Esophagus (tissue), 2 donors: ENCODE measurements at regions not wholly inside any gene's neighbourhood (a gene's known extent, or its start where the extent isn't known, plus 50 kb on each side); places are given as distances from the start of the nearest gene placed in this dataset.
"Not testable (repeated sequence)": the region's sequence is repeated elsewhere in the genome, so short reads cannot be mapped to it uniquely, and the experiment has no call there.

Source experiments
- H3K27ac ChIP-seq, 2 donors: one replicate each; pipeline ENCODE4 v1.5.1; 2013; ENCODE audit warnings: low read depth in 2 of 2, mild to moderate bottlenecking in 2 of 2, inconsistent platforms in 1 of 2, low read length in 1 of 2, moderate library complexity in 1 of 2
- H3K27me3 ChIP-seq, 2 donors: one replicate each; pipeline ENCODE4 v1.6.1; 2013; ENCODE audit warnings: low read length in 2 of 2, control low read depth in 1 of 2, mild to moderate bottlenecking in 1 of 2; ENCODE audit not compliant: insufficient read depth in 2 of 2, control insufficient read depth in 1 of 2
- H3K36me3 ChIP-seq, 2 donors: one replicate each; pipeline ENCODE4 v1.6.1; 2013; ENCODE audit warnings: low read length in 1 of 2; ENCODE audit not compliant: control insufficient read depth in 2 of 2, insufficient read depth in 2 of 2
- H3K4me1 ChIP-seq, 2 donors: one replicate each; pipeline ENCODE4 v1.6.1; 2013; ENCODE audit warnings: low read length in 1 of 2; ENCODE audit not compliant: control insufficient read depth in 2 of 2, insufficient read depth in 2 of 2
- H3K4me3 ChIP-seq, 2 donors: one replicate each; pipeline ENCODE4 v1.5.1; 2013; ENCODE audit warnings: low read length in 2 of 2, mild to moderate bottlenecking in 2 of 2, low read depth in 1 of 2, moderate library complexity in 1 of 2
- H3K9me3 ChIP-seq, 2 donors: one replicate each; pipeline ENCODE4 v1.6.1; 2013; ENCODE audit warnings: mild to moderate bottlenecking in 2 of 2, low read depth in 1 of 2, low read length in 1 of 2, moderate library complexity in 1 of 2; ENCODE audit not compliant: control insufficient read depth in 2 of 2, insufficient read depth in 1 of 2
- WGBS, 2 donors: extraction: QIAGEN DNeasy Blood & Tissue Kit; methylation state at CpG; one replicate each; pipeline ENCODE4 v1.1.7; 2013; 5-methylcytosine and 5-hydroxymethylcytosine counted together
- donor health status: healthy with polysubstance abuse.
- donor health status: Bipolar disorder and iron deficiency.

DNA sequence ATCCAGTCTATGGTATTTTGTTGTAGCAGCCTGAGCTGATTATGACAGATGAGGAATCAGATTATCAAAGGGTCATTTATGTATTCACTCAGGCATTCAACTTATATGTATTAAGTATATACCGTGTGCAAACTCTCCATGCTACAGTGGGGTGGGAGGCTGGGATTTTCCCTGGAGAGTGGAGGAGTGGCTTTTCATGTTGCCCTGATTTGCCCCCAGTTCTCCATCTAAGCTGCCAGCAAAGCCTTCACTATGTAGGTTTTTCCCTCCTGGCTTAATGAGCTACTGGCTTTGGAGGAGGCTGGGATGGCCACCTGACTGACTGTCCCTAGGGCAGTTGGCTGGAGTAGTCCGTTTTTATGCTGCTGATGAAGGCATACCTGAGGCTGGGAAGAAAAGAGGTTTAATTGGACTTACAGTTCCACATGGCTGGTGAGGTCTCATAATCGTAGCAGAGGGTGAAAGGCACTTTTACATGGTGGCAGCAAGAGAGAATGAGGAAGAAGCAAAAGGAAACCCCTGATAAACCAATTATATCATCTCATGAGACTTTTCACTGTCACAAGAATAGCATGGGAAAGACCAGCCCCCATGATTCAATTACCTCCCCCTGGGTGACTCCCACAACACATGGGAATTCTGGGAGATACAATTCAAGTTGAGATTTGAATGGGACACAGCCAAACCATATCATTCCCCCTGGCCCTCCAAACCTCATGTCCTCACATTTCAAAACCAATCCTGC lies 253.9 kb downstream of the RPLP1 start:
- H3K27ac ChIP-seq, result no peak overlapping the region
- 74 to 77% methylated on average over 3 of the region's 3 CpGs for WGBS, 2 donors

DNA sequence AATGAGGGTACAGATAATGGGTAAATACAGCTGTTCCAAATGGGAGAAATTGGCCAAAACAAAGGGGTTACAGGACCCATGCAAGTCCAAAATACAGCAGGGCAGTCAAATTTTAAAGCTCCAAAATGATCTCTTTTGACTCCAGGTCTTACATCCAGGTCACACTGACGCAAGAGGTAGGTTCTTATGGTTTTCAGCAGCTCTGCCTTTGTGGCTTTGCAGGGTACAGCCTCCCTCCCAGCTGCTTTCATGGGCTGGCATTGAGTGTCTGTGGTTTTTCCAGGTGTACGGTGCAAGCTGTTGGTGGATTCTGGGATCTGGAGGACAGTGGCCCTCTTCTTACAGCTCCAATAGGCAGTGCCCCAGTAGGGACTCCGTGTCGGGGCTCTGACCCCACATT lies 254.6 kb downstream of the RPLP1 start:
- H3K27me3 ChIP-seq, H3K4me1 ChIP-seq, H3K36me3 ChIP-seq, H3K9me3 ChIP-seq, H3K27ac ChIP-seq, H3K4me3 ChIP-seq: not testable (repeated sequence)
- WGBS, 2 donors, result 95 to 96% methylated on average over 4 of the region's 4 CpGs

More for the DNA sequence above, 253.9 kb downstream of the RPLP1 start:
- no peaks in the 10 kb centered on the region for H3K27me3 ChIP-seq
- peaks cover 2 to 9% of the 10 kb centered on the region in 2 donors for H3K9me3 ChIP-seq
- no peaks in the 10 kb centered on the region for H3K4me1 ChIP-seq
- H3K4me3 ChIP-seq, result no peak overlapping the region
- H3K36me3 ChIP-seq, result no peaks in the 10 kb centered on the region

DNA sequence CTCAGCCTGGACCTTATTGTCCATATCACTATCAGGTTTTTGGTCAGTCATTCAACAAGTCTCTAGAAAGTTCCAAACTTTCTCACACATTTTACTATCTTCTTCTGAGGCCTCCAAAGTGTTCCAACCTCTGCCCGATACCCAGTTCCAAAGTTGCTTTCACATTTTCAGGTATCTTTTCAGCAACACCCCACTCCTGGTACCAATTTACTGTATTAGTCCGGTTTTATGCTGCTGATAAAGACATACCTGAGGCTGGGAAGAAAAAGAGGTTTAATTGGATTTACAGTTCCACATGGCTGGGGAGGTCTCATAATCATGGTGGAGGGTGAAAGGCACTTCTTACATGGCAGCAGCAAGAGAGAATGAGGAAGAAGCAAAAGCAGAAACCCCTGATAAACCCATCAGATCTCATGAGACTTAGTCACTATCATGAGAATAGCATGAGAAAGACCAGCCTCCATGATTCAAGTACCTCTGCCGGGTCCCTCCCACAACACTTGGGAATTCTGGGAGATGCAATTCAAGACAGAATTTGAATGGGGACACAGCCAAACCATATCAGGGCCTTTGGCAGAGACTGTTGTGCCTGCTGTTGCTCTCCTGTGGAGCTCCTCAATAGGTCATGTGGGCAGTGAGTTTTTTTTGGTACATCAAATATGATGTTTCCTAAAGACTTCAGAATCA lies 256.0 kb downstream of the RPLP1 start:
- not testable (repeated sequence) for H3K36me3 ChIP-seq, H3K9me3 ChIP-seq
- 89 to 92% methylated on average over 3 of the region's 3 CpGs for WGBS, 2 donors

DNA sequence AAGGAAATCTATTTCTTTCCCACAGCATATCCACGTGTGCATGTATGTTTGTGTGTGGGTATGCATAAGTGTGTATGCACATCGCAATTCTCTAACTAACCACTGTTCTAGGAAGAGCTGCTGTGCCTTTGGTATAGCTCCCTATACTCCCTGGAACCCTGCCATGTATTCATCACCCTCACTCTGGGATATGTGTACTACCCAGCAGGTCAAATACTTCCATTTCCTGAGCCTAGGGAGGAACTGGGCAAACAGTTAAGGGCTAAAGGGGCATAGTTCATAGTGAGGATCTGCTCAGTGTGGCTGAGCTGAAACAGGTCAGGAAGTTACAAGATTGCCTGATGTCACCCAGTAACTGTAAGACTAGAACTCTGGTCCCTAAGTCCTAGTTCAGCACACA lies 260.4 kb downstream of the RPLP1 start:
- Histone ChIP-seq H3K4me1 (peaks cover 0 to 2% of the 10 kb centered on the region in 2 donors), H3K36me3 (no peaks in the 10 kb centered on the region), H3K27me3 (no peaks in the 10 kb centered on the region), H3K9me3 (peaks cover 2% of the 10 kb centered on the region in 2 donors), H3K4me3 (no peak overlapping the region), H3K27ac (peak overlapping the region in 1 of 2 donors; percentile 28)
- WGBS, 2 donors, result 81 to 85% methylated on average over 2 of the region's 2 CpGs

More for the DNA sequence above, 256.0 kb downstream of the RPLP1 start:
- H3K4me3 ChIP-seq, H3K4me1 ChIP-seq, H3K27ac ChIP-seq, H3K27me3 ChIP-seq: not testable (repeated sequence)

DNA sequence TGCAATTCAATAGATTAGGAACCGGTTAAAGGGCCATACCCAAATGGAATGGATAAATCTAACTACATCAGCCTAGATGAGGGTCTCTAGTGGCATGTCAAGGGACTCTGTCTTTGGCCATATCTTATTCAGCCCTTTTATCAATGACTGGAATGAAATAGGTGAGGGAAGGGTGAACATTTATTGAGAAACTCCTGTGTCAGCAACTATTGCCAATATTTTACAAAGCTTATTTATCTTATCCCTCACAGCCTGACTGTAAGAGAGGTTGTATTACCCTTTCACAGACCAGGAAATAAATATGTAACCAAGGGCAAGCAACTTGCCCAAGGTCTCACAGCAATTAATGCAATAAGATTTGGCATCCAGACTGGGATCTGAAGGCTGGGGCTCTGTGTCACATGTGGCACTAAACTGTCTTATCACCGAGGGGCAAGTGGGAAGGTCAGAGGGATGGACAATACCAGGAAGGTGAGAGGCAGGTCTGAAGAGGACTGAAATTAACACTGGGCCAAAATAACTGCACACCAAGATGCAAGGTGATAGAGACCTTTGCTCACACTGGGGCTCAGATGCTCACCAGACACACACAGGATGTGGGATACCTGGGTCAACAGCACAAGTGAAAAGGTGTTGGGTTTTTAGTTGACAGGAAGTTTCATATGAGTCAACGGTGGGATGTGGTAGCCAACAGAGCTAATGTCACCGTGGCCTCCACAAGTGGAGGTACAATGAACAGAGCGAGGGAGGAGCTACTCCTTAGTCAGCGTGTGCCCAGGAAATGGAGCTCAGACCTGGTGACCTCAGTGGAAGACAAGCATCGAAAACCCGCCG lies 261.3 kb downstream of the RPLP1 start:
- 74% methylated on average over 9 of the region's 9 CpGs for WGBS, 2 donors
- Histone ChIP-seq H3K36me3 (no peaks in the 10 kb centered on the region), H3K27ac (no peak overlapping the region)

DNA sequence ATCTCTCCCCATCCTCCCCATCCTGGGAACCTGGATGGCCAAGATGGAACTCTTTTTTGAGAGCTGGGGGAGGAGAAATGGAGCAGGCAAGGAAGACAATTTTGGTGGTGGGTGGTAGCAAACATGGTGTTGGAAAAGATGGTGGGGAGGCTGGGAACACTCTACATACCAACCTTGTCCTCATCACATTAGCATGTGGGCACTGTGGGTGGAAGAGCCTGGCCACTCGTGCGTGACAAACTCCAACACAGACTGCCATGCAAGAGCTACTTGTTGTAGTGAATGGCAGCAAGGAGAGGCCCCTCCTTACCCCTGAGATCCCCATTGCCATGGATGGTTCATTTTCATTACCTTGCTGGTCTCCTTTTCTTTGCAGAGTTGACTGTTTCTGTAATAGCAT lies 262.6 kb downstream of the RPLP1 start:
- Histone ChIP-seq H3K4me3 (no peak overlapping the region), H3K36me3 (no peaks in the 10 kb centered on the region), H3K27me3 (no peaks in the 10 kb centered on the region), H3K9me3 (no peaks in the 10 kb centered on the region), H3K27ac (no peak overlapping the region), H3K4me1 (peaks cover 0 to 2% of the 10 kb centered on the region in 2 donors)
- 45 to 73% methylated on average over 2 of the region's 2 CpGs for WGBS, 2 donors

More for the DNA sequence above, 261.3 kb downstream of the RPLP1 start:
- peaks cover 0 to 2% of the 10 kb centered on the region in 2 donors for H3K4me1 ChIP-seq
- no peaks in the 10 kb centered on the region for H3K9me3 ChIP-seq
- no peak overlapping the region for H3K4me3 ChIP-seq
- no peaks in the 10 kb centered on the region for H3K27me3 ChIP-seq

DNA sequence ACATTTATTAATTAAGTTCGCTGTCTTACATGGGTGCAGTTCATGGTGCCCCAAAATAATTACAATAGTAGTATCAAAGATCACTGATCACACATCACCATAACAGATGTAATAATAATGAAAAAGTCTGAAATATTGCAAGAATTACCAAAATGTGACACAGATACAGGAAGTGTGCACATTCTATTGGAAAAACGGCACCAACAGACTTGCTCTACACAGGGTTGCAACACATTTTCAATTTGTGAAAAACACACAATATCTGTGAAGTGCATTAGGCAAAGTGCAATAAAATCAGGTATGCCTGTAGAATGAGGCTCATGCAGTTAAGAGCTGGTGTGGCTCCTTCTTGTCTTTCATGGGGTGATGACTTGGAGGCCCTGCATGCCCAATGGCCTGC lies 265.8 kb downstream of the RPLP1 start:
- H3K27ac ChIP-seq, result no peak overlapping the region
- no peaks in the 10 kb centered on the region for H3K9me3 ChIP-seq
- H3K4me3 ChIP-seq, result no peak overlapping the region
- H3K36me3 ChIP-seq, result no peaks in the 10 kb centered on the region
- H3K27me3 ChIP-seq, result no peaks in the 10 kb centered on the region
- 88 to 93% methylated on average over 2 of the region's 2 CpGs for WGBS, 2 donors
- H3K4me1 ChIP-seq, result peaks cover 0 to 2% of the 10 kb centered on the region in 2 donors

DNA sequence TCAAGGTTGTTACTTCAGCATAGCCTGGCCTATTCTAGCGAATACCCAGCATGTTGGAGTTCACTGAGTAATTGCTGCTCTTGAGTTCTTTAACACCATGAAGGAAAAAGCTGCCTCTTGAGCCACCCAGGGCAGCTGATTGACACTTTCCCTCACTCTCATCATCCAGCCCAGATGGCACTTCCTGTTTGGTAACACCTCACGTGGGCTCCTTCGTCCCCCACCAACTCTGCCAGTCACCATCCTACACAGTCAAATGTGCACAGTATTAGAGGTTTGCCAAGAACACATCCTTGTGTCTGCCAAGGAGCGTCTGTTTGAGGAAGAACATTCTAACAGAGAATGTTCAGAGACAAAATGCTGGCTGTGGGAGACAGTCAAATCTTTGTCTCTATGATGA lies 266.3 kb downstream of the RPLP1 start:
- no peak overlapping the region for H3K27ac ChIP-seq
- no peaks in the 10 kb centered on the region for H3K27me3 ChIP-seq
- no peaks in the 10 kb centered on the region for H3K36me3 ChIP-seq
- H3K4me1 ChIP-seq, result peaks cover 0 to 2% of the 10 kb centered on the region in 2 donors
- H3K9me3 ChIP-seq, result no peaks in the 10 kb centered on the region
- WGBS, 2 donors, result 62 to 68% methylated on average over 4 of the region's 4 CpGs
- H3K4me3 ChIP-seq, result no peak overlapping the region

DNA sequence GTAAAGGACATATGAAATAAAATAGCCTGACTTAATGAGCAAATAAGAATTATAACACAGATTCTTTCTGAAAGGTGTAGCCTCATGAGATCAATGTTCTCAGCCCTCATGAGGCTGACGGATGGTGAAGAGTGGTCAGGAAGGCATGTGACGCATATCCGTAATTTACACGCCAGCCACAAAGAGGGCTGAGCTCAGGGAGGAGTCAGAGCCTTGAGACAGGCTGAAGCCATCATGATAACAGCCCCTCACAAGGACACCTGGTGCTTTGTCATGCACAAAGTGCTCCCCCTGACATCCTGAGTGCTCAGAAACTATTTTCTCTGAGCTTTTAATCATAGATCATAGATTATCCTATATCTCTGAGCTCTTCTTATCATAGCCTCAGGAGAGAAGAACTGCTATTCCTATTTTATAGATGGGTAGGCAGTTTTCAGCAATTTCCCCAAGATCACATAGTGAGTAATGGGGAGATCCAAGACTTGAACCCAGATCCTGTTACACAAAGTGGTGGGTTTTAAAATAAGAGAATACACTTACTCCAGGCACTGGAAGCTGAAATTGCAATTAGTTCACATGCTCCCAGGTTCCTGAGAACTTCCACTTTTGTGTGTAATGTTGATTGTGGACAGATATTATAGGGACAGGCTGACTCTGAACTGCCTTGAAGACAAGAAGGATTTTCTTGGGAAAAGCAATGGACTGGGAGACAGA lies 267.1 kb downstream of the RPLP1 start:
- Histone ChIP-seq H3K27me3 (no peaks in the 10 kb centered on the region), H3K36me3 (no peaks in the 10 kb centered on the region), H3K27ac (no peak overlapping the region), H3K4me1 (peaks cover 0 to 2% of the 10 kb centered on the region in 2 donors), H3K4me3 (no peak overlapping the region), H3K9me3 (no peaks in the 10 kb centered on the region)
- 73 to 74% methylated on average over 4 of the region's 4 CpGs for WGBS, 2 donors
